ENCODE measurements at regions not wholly inside any gene's neighbourhood (a gene's known extent, or its start where the extent isn't known, plus 50 kb on each side); places are given as distances from the start of the nearest gene placed in this dataset.
A peak's percentile ranks its signal among the peaks of the same experiment; 100 is the strongest.
"Not testable (repeated sequence)": the region's sequence is repeated elsewhere in the genome, so short reads cannot be mapped to it uniquely, and the experiment has no call there.

GRCh38 chr4:42205541-42205940, 53.1 kb upstream of the BEND4 start:
- DNase-seq: no peak

DNA sequence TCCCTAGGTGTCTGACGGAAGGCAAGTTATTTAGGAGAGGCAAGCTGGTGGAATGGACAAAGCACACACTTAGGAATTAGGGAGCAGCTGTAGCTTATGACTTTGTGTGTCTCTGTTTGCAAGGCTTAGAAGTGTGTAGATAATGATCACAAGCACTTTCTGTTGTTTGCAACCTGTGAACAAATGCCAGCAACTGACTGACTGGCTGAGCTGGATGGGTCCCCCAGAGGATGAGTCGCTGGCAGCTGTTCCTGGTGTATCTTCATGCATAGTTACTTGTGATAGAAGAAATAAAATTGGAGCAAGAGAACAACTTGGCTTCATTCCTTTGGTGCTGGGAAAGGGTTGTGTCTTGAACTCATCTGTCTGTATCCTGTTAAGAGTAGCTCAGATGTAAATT, 64.2 kb upstream of the BEND4 start:
- no peak for DNase-seq

DNA sequence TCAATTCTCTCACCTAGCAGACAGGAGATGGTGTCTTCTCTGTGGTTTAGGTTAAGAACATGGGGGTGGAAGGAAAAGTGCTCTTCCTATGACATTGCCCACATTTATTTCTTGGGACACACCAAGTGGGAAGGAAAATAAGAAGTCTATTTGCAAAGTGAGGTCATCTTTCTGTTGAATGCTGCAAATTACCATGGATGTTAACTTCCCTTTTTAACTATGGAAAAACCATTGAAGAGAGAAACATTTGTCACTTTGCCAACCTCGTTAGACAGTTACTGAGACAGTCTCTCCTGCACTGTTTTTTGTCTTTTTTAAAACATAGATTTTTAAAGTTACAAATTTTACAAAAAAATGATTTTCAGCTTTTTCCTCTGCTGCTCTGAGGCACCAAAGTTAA, 72.8 kb upstream of the BEND4 start:
- no peak for DNase-seq

- no peak for DNase-seq
These were observed 82.4 kb upstream of the BEND4 start for GRCh38 chr4:42234817-42235216.

GRCh38 chr4:42235304-42236021, 83.0 kb upstream of the BEND4 start:
- no peak for DNase-seq

DNA sequence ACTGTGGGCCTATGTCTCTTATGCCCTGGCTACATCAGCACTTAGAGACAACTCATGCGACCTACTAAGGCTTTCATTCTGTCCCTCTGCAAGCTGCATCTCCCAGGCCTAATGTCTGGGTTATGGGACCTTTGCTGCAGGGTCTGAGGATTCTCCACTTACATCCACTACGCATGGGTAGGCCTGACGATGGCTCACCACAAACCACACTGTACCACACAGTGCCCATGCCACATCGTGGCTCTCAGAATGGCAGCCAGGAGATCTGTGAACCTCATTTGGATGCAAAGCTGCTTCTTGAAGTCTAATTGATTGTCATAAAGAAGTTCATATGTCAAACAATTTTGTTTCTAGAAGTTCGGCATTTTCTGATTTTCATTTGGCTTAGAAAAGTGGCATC, 84.6 kb upstream of the BEND4 start:
- no peak for DNase-seq

DNA sequence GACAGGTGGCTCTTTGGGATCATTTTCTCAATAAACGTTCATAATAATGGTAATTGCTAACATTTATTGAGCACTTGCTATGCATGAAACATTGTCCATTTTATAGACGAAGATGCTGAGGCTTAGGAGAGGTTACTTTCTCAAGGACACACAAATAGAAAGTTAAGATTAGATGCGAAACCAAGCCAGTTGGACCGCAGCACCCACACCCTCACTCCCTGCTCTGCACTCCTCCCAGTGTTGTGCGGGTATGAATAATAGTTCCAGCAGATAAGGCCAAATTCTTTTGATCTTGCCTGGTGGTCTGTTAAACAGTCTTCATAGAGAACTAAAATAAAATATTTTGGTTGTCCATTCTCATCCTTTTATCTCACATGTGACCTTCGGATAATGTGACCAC, 85.0 kb upstream of the BEND4 start:
- no peak for DNase-seq

DNA sequence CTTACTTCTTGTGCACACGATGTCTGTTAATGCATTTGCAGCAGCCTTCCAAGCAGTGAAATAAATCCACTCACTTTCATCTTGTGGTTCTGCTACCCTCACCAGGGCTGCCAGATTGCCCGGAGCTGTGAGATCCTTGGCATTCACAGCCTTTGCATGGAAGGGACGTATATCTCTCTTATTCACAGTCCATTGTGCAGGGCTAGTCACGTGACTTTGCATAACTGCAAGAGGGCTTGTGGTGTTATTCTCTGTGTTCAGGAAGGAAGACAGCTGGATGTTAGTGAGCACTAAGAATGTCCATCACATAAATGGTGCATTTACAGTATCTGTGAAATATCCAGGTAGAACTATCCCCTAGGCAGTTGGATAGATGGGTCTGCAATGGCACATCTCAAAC, 96.5 kb upstream of the BEND4 start:
- no peak for DNase-seq

GRCh38 chr4:42252315-42252714, 99.9 kb upstream of the BEND4 start:
- DNase-seq: no peak

DNA sequence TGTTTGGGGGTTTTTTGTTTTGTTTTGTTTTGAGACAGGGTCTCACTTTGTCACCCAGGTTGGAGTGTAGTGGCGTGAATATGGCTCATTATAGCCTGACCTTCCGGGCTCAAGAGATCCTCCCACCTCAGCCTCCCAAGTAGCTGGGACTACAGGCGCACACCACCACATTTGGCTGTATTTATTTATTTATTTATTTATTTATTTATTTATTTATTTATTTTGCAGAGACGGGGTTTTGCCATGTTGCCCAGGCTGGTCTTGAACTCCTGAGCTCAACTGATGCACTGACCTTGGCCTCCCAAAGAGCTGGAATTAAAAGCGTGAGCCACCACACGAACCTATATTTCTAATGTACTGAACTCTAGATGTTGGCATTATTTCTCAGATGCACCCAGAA, 105.2 kb upstream of the BEND4 start:
- DNase-seq: not testable (repeated sequence)

DNA sequence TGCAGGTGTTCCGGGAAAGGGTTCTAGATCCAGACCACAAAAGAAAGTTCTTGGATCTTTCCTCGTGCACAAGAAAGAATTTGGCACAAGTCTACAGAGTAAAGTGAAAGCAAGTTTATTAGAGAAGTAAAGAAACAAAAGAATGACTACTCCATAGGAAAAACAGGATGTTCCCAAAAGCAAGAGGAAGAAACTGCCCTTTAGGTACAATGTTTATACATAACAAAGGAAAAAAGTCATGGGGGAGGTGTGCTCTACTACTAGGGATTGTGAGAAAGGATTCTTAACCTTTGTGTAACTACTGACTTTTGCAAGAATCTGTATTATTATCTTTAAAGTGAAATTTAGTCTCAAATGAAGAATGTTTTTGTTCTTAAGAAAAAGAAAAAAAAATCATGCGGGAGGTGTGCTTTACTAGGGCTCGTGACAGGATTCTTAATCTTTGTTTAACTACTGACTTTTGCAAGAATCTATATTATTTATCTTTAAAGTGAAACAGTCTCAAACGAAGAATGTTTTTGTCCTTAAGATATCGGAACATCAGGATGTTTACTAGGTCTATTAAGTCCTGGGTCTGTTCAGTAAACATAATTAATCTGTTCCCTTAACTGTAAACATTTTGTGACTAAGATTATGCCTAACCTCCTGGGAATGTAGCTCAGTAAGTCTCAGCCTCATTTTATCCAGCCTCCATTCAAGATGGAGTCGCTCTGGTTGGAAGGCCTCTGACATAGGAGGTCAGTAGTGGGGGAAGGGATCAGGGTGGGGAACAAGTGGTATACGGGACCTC, 110.4 kb upstream of the BEND4 start:
- no peak for DNase-seq

- DNase-seq: no peak
These were observed 113.5 kb upstream of the BEND4 start for GRCh38 chr4:42265782-42266602.

GRCh38 chr4:42267724-42268123, 115.3 kb upstream of the BEND4 start:
- no peak for DNase-seq

DNA sequence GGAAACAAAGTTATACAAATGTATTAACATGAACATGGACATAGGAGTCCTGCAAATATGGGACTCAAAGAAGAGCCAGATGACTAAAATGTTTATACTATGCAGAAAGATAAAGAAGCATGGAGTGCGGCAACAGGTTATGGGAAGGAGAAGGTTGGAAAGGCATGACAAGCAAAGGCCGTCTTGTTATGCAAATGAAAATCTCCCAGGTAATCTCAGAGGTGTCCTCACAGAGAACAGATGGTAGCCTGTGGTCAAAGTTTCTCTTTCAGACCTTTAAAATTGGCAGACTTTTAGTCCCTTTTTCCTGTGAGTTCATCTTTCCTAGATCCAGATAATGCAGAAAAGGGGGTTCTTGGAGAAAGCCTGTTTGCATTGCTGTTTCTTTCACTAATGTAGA, 116.4 kb upstream of the BEND4 start:
- DNase-seq: no peak

DNA sequence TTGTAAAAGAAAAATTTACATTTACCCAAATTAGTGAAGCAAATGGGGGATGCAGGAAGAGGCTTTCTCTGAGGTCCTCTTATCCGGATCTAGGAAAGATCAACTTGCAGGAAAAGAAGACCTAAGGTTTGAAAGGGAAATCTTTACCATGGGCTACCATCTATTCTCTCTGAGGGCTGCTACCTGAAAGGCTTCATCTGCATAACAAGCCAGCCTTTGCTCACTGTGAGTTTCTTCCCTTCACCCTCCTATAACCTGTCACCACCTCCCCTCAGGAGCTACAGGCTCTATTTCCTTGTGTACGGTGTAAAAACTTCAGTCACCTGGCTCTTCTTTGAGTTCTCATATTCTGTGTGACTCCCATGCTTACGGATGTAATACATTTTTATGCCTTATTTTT, 118.6 kb upstream of the BEND4 start:
- no peak for DNase-seq

GRCh38 chr4:42277291-42277690, 120.0 kb upstream of the SHISA3 start:
- no peak for DNase-seq

- DNase-seq: no peak
These were observed 118.5 kb upstream of the SHISA3 start for GRCh38 chr4:42278709-42279324.

DNA sequence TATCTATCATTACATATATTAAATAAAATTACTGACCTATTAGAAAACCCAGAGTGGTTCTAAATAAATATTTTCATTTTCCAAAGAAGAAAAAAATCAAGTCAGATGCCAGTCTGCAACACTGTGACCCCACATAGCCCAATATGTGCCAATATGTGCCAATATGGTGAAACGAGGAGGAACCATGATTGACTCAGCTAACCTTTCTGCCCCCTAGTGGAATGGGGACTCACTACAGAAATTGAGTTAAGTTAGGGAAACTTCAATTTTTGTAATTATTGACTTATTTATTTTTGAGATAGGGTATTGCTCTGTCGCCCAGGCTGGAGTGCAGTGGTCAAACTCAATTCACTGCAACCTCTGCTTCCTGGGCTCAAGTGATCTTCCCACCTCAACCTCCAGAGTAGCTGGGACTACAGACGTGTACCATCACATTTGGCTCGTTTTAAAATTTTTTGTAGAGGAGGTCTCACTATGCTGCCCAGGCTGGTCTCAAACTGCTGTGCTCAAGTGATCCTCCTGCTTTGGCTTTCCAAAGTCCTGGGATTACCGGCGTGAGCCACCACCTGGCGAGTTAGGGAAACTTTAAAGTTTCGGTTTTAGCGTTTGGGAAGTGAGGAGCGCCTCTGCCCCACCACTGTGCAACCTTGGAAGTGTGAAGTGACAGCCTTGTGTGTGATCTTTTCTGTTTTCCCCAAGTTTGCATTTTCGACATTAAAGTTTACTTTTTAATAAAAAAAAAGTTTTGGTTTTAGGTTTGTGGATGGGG, 116.8 kb upstream of the SHISA3 start:
- no peak for DNase-seq

DNA sequence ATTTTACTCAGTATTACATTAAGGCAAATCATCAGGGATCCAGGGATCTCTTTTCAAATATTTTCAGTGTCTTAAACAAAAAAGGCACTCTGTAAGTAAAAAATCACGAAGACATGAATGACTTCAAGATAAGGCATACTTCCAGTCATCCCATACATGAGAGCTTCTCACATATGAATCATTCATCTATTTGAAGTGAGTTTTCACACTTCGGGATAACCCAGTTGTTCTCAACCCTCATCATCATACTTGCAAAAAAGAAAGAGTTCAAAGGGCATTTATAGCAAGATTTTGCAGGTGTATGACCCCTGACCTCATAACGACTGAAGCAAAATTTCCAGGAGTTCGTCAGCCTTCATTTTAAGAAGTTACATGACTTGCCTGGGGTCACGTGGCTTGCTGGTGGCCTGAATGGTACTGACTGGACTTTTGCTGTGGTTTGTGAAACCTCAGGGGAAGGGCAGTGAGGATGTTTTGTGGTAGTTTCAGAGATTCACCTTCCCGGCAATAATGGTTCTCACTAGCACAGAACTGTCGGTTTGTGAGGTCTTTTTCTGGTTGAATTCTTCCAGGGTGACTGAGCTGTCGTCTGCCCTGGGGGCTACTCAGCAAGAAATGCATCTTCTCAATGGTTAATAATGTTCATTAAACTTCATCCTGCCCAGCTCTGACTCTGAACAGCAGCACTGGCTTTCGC, 115.8 kb upstream of the SHISA3 start:
- DNase-seq: no peak

- DNase-seq: peak; percentile 49
These were observed 115.0 kb upstream of the SHISA3 start for GRCh38 chr4:42282081-42282901.

DNA sequence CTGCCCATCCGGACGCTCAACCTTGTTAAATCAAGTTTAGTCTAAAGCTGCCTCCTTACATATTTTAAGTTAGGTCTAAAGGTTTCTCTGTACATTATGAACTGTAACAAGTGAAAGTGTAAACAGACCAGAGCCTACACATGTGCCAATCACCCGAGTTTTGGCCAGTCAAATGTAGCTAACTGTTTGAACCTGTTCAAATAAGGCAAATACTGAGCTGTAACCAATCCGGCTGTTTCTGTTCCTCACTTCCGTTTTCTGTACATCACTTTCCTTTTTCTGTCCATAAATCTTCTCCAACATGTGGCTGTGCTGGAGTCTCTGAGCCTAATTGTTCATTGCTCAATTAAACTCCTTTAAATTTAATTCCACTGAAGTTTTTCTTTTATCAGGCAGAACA, 113.3 kb upstream of the SHISA3 start:
- no peak for DNase-seq

Measured in NCI-H2227 treated with DMSO at 0.1 percent for 48 hours (cell line).